Adipocyte (in vitro differentiated cells): ENCODE measurements at regions not wholly inside any gene's neighbourhood (a gene's known extent, or its start where the extent isn't known, plus 50 kb on each side); places are given as distances from the start of the nearest gene placed in this dataset.
"Not testable (repeated sequence)": the region's sequence is repeated elsewhere in the genome, so short reads cannot be mapped to it uniquely, and the experiment has no call there.

ENCODE experiments used
- DNase-seq: peaks from one replicate; pipeline ENCODE4 v3.0.0-alpha.2; 2015; ENCODE audit warnings: low read depth
- H3K27me3 ChIP-seq: replicated peaks from 2 replicates; pipeline ENCODE4 v1.7.0; 2013; ENCODE audit warnings: mild to moderate bottlenecking, low read length, moderate library complexity; ENCODE audit not compliant: control insufficient read depth, insufficient read depth
- H3K36me3 ChIP-seq: 2 replicates; pipeline ENCODE4 v1.7.0; 2013; ENCODE audit warnings: low read length, mild to moderate bottlenecking, moderate library complexity; ENCODE audit not compliant: control insufficient read depth, insufficient read depth, severe bottlenecking
- H3K4me1 ChIP-seq: 2 replicates; pipeline ENCODE4 v1.7.0; 2013; ENCODE audit warnings: mild to moderate bottlenecking, low read length, moderate library complexity; ENCODE audit not compliant: control insufficient read depth, insufficient read depth
- H3K4me3 ChIP-seq: 2 replicates; pipeline ENCODE4 v1.7.0; 2013; ENCODE audit warnings: mild to moderate bottlenecking, low read length, moderate library complexity
- H3K9ac ChIP-seq: 2 replicates; pipeline ENCODE4 v1.7.0; 2013; ENCODE audit warnings: mild to moderate bottlenecking, low read length, moderate library complexity
- H3K9me3 ChIP-seq: 2 replicates; pipeline ENCODE4 v1.7.0; 2013; ENCODE audit warnings: mild to moderate bottlenecking, low read length, moderate library complexity; ENCODE audit not compliant: control insufficient read depth

DNA sequence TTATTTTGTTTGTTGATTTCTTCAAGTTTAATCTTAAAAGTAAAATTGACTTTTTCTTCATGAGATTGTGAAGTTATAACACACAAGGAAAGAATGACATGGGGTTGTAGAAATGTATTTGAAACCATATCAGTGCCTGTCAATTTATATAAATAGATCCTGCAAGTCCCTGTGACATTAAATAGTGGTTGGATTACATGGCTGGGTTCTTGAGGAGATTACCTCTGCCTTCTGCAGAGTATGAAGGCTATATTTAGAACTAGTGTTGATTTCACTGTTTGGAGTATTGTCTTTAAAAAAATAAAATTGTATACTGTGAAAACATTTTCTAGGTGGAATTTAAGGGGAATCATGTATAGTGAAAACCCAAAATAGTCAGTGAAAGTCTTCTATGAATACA is 385.8 kb upstream of the SMIM30 start:
- Histone ChIP-seq H3K27me3 (no peaks in the 10 kb centered on the region), H3K9ac (no peak overlapping the region), H3K4me3 (no peak overlapping the region), H3K9me3 (no peaks in the 10 kb centered on the region), H3K4me1 (no peaks in the 10 kb centered on the region), H3K36me3 (no peaks in the 10 kb centered on the region)
- DNase-seq: no peak

DNA sequence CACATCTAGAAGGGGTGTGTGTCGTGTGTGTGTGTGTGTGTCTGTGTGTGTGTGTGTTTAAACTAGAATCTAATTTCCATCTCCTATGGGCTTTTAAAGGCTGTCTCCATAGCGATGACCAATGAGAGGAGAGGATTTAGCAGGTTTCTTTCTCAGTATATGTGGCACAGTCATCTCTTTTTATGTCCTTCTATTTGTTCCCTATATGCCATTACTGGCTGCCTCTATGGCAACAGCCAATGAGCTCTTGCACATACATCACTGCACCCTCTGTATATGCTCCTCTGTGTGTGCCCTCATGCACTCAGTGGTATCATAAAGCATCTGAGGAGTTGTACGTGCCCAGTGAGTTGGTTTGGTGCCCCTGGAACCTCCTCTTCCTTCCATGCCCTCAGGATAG is 378.2 kb upstream of the SMIM30 start:
- H3K9ac ChIP-seq, H3K4me1 ChIP-seq, H3K9me3 ChIP-seq, H3K27me3 ChIP-seq, DNase-seq, H3K36me3 ChIP-seq, H3K4me3 ChIP-seq: not testable (repeated sequence)

DNA sequence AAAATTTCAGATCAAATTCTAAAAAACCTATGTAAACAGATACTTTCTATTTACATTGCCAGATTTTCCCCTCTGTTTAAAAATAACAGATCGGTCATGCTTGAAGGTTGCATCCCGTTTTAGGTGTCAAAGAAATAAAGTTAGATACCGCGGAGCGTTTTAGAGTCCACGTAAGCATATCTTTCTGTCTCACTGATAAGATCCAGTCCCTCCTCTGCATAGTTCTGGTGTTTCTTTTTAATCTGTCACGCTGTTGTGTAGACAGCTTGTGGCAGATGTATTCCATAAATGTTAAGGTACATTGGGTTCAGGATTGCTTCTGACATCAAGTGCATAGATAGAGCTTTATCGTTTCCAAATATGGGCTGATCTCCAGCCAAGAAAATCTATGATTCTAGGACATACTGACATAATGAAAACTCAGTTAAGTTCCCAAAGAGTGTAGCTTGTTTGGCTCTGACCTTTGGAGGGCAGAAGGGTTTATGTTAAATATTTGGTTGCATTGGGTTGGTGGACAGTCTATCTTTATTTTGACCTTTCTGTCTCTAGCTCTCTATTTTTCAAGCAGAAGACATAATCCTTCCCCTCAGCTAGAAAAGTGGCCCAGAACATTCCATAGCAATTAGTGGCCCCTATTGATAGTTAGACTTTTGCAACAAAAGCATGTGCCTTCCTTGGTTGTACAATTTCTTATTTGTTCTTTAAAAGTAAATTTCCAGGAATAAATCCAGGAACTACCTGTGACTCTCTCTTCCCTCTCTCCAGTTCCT is 376.6 kb upstream of the SMIM30 start:
- H3K36me3 ChIP-seq, DNase-seq, H3K9me3 ChIP-seq, H3K27me3 ChIP-seq, H3K4me1 ChIP-seq, H3K9ac ChIP-seq, H3K4me3 ChIP-seq: not testable (repeated sequence)

DNA sequence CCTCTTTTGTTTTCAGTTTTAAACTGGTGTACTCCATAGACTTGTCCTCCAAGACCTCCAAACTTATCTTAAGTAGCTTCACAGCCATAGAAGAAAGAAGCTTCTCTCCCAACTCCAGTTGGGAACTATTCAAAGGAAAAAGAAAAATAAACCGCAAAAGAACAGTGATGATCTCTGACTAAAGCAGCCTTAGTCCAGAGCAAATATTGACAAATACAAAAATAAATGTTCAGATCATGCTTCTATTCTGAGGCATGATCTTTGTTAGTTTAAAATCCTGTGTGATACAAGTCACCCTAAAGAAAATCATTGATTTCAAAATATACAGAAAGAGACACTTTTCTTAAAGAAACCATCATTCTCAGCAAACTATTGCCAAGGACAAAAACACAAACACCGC is 373.0 kb upstream of the SMIM30 start:
- H3K9ac ChIP-seq: no peak overlapping the region
- no peaks in the 10 kb centered on the region for H3K36me3 ChIP-seq
- no peak overlapping the region for H3K4me3 ChIP-seq
- H3K27me3 ChIP-seq: no peaks in the 10 kb centered on the region
- no peaks in the 10 kb centered on the region for H3K4me1 ChIP-seq
- no peaks in the 10 kb centered on the region for H3K9me3 ChIP-seq
- DNase-seq: no peak

DNA sequence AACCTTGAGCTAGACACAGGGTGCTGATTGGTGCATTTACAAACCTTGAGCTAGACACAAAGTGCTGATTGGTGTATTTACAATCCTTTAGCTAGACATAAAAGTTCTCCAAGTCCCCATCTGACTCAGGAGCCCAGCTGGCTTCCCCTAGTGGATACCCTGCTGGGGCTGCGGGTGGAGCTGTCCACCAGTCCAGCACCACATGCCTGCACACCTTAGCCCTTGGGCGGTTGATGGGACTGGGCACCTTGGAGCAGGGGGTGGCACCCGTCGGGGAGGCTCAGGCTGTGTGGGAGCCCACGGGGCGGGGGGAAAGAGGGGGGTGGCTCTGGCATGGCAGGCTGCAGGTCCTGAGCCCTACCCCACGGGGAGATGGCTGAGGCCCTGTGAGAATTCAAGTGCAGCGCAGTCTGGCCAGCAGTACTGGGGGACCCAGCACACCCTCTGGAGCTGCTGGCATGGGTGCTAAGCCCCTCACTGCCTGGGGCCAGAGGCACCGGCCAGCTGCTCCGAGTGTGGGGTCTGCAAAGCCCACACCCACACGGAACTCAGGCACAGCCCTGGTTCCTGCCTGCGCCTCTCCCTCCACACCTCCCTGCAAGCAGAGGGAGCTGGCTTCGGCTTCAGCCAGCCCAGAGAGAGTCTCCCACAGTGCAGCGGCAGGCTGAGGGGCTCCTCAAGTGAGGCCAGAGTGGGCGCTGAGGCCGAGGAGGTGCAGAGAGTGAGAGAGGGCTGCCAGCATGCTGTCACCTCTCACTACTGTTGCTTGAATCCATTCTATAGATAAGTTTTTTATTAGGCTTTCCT is 369.8 kb upstream of the SMIM30 start:
- Histone ChIP-seq H3K9me3 (no peaks in the 10 kb centered on the region), H3K27me3 (no peaks in the 10 kb centered on the region), H3K4me1 (no peaks in the 10 kb centered on the region), H3K36me3 (no peaks in the 10 kb centered on the region), H3K9ac (no peak overlapping the region), H3K4me3 (no peak overlapping the region)
- DNase-seq: no peak

DNA sequence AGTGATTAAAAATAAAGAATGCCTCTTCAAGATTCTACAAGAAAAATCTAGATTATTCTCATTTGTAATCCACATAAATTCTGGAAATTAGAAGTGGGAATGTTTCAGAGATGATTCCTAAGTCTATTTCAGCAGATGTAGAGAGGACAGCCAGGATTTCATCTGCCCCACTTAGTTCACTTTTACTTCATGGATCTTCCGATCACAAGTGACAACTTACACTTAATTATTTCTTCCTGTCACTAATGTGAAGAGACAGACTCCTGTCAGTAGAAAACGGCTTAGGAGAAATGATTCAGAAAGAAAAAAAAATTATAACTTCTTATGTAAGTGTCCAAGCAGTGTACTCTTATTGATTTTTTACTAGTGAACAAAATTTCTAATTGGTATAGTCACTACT is 368.2 kb upstream of the SMIM30 start:
- Histone ChIP-seq H3K9ac (no peak overlapping the region), H3K27me3 (no peaks in the 10 kb centered on the region), H3K4me1 (no peaks in the 10 kb centered on the region), H3K9me3 (no peaks in the 10 kb centered on the region), H3K4me3 (no peak overlapping the region), H3K36me3 (no peaks in the 10 kb centered on the region)
- no peak for DNase-seq

DNA sequence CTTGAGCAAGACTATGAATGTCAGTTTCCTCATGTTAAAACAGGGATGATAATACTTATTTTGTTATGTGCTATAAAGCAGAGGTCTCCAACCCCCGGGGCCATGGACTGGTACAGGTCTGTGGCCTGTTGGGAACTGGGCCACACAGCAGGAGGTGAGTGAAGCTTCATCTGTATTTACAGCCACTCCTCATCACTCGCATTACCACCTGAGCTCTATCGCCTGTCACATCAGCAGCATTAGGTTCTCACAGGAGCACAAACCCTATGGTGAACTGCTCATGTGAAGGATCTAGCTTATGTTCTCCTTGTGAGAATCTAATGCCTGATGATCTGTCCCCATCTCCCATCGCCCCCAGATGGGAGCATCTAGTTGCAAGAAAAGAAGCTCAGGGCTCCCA is 365.3 kb upstream of the SMIM30 start:
- Histone ChIP-seq H3K4me3 (no peak overlapping the region), H3K36me3 (no peaks in the 10 kb centered on the region), H3K27me3 (no peaks in the 10 kb centered on the region), H3K9me3 (no peaks in the 10 kb centered on the region), H3K4me1 (no peaks in the 10 kb centered on the region), H3K9ac (no peak overlapping the region)
- no peak for DNase-seq

DNA sequence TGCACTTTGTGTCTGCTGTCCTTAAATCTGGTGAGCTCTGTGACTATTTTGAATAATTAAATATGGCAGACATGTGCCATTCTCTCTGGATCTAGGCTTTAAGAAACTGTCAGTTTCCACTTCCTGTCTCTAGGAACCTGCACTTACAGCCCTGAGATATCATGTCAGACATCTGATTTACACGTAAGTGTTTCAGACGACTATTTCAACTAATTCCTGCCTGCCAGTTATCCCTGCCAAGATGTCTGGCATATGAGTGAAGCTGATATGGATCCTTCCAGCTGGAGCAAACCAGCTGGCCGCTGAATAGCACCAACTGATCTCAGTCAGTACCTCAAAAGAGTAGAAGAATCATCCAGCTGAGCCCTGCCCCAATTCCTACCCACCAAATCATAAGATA is 362.2 kb upstream of the SMIM30 start:
- no peaks in the 10 kb centered on the region for H3K27me3 ChIP-seq
- no peak overlapping the region for H3K9ac ChIP-seq
- no peak for DNase-seq
- no peaks in the 10 kb centered on the region for H3K9me3 ChIP-seq
- no peak overlapping the region for H3K4me3 ChIP-seq
- no peaks in the 10 kb centered on the region for H3K4me1 ChIP-seq
- H3K36me3 ChIP-seq: no peaks in the 10 kb centered on the region

DNA sequence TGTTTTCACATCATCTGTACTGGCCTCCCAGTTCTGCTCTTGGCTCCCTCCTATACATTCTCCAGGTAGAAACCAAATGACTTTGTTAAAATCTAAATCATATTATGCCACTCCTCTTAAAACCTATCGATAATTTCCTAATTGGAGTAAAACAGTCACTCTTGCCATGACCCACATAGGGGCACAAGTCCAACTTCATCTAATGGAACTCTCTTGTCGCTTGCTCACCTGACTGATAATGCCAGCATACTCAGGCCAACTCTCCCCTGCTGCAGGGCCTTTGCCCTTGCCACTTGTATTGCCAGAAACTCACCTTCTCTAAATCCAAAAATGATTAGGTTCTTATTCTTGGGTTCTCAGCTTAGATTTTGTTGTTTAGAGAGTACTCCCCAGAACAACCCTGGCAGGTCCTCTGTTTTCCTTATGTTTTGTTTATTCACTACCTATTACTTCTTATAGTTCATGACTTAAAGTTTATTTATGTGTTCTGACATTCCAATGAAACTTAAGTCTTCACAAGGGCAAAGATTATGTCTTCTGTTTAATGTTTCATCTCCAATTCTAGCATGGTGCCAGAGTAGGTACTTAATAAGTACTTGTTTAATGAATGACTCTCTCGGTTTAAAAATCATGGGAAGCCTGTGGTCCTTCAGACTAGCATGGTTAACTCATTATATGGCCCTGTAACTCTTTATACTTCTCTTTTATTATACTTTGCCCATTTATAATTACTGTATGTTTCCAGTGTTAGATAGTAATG is 345.9 kb upstream of the SMIM30 start:
- Histone ChIP-seq H3K36me3 (no peaks in the 10 kb centered on the region), H3K27me3 (no peaks in the 10 kb centered on the region), H3K9ac (no peak overlapping the region), H3K9me3 (peaks cover 9% of the 10 kb centered on the region), H3K4me3 (no peak overlapping the region), H3K4me1 (no peaks in the 10 kb centered on the region)
- no peak for DNase-seq

DNA sequence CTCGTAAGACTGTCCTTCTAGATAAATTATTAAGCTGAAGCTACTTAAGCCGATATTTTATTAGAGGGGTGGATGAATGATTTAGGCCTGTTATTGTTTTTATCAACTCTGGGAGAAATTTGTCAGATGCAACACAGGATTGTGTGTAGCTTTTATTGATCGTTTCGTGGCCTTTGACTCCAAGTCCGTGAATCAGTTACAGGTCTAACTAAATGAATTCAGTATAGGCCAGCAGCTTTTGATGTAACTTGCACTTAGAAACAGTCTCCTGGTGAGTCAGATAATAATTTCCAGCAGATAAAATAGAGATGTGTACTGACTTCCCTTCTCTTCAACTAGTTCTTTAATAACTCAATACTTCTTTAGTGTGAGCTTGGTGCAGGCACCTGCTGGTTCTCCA is 341.7 kb upstream of the SMIM30 start:
- no peak for DNase-seq
- Histone ChIP-seq H3K4me3 (no peak overlapping the region), H3K27me3 (no peaks in the 10 kb centered on the region), H3K36me3 (no peaks in the 10 kb centered on the region), H3K9ac (no peak overlapping the region), H3K9me3 (no peaks in the 10 kb centered on the region), H3K4me1 (no peaks in the 10 kb centered on the region)

DNA sequence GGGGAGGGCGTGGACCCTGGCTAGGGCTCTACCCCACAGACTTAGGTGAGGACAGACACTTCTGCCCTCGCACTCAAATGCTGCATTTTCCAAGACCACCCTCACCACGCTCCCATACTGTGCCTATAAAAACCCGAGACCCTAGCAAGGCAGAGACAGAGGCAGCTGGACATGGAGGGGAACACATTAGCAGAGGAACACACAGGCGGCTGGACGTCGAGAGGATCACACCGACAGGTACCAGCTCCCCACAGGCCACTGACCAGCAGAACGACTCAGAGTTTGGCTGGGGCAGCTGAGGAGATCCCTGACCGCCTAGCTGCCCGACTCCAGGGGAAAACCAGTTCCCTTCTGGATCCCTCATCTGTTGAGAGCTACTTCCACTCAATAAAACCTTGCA is 338.2 kb upstream of the SMIM30 start:
- Histone ChIP-seq H3K36me3 (no peaks in the 10 kb centered on the region), H3K4me3 (no peak overlapping the region), H3K4me1 (no peaks in the 10 kb centered on the region), H3K27me3 (no peaks in the 10 kb centered on the region), H3K9me3 (no peaks in the 10 kb centered on the region), H3K9ac (no peak overlapping the region)
- DNase-seq: no peak
